Spinal cord (tissue), 9 donors: ENCODE measurements at regions not wholly inside any gene's neighbourhood (a gene's known extent, or its start where the extent isn't known, plus 50 kb on each side); places are given as distances from the start of the nearest gene placed in this dataset.
"Not testable (repeated sequence)": the region's sequence is repeated elsewhere in the genome, so short reads cannot be mapped to it uniquely, and the experiment has no call there.

Experiments
- DNase-seq, 6 donors: peaks; one replicate each; pipeline versions ENCODE4 v3.0.0 to v3.0.0-alpha.2; 2013 to 2015; ENCODE audit warnings: low spot score in 6 of 6, low read depth in 4 of 6
- H3K27ac ChIP-seq: one replicate; pipeline ENCODE4 v1.5.1; 2013; ENCODE audit warnings: low read depth, low read length, control low read depth
- H3K27me3 ChIP-seq: one replicate; pipeline ENCODE4 v1.6.1; 2013; ENCODE audit warnings: low read length; ENCODE audit not compliant: control insufficient read depth, insufficient read depth
- H3K36me3 ChIP-seq: one replicate; pipeline ENCODE4 v1.6.1; 2013; ENCODE audit warnings: low read length; ENCODE audit not compliant: control insufficient read depth, insufficient read depth
- H3K4me1 ChIP-seq: one replicate; pipeline ENCODE4 v1.6.1; 2013; ENCODE audit warnings: low read length; ENCODE audit not compliant: control insufficient read depth, insufficient read depth
- H3K4me3 ChIP-seq: one replicate; pipeline ENCODE4 v1.5.1; 2013; ENCODE audit warnings: low read depth, low read length, control low read depth
- H3K9me3 ChIP-seq: one replicate; pipeline ENCODE4 v1.6.1; 2013; ENCODE audit warnings: low read length; ENCODE audit not compliant: control insufficient read depth, insufficient read depth
- WGBS: methylation state at CpG from one replicate; pipeline ENCODE4 v1.1.5; 2013; ENCODE audit warnings: missing lambda C conversion rate; ENCODE audit not compliant: insufficient coverage; 5-methylcytosine and 5-hydroxymethylcytosine counted together
- donor health status: healthy.

- Histone ChIP-seq H3K4me1 (no peaks in the 10 kb centered on the region), H3K27me3 (no peaks in the 10 kb centered on the region), H3K4me3 (no peak overlapping the region), H3K36me3 (no peaks in the 10 kb centered on the region), H3K9me3 (no peaks in the 10 kb centered on the region), H3K27ac (no peak overlapping the region)
- DNase-seq, result no peak
- no CpG with 5 or more reads among the region's 1 CpG for WGBS
These were observed 791.4 kb upstream of the CTNND2 start for GRCh38 chr5:12695651-12696050.

- H3K9me3 ChIP-seq, result no peaks in the 10 kb centered on the region
- WGBS, result 62% methylated on average over 4 of the region's 9 CpGs
- DNase-seq, result peak in 1 of 6 donors; percentile 5
These were observed 787.1 kb upstream of the CTNND2 start for GRCh38 chr5:12691330-12691729.

DNA sequence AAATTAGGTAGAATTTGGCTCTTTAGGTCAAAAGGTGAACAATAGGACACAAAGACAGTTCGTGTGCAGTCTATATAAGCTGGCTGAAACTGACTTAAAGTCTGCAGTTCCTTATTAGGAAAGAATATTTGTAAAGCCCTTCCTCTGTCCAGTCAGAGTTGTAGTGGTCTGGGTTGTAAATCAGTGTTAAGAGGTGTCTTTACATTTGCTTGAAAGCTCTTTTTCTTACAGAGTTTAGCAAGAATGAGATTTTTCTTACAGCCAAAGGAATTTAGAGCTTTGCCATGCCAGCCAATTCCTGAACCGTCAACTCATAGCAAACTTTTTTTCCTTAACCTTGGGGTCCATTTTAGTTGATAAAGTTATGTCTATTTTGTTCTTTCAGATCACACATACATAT, 786.1 kb upstream of the CTNND2 start:
- Histone ChIP-seq H3K4me3 (no peak overlapping the region), H3K27me3 (no peaks in the 10 kb centered on the region), H3K4me1 (no peaks in the 10 kb centered on the region), H3K9me3 (no peaks in the 10 kb centered on the region), H3K36me3 (no peaks in the 10 kb centered on the region), H3K27ac (no peak overlapping the region)
- 33% methylated on average over 1 of the region's 2 CpGs for WGBS
- DNase-seq, result no peak

More at GRCh38 chr5:12691330-12691729, 787.1 kb upstream of the CTNND2 start:
- Histone ChIP-seq H3K4me3 (no peak overlapping the region), H3K27ac (no peak overlapping the region), H3K4me1 (no peaks in the 10 kb centered on the region), H3K27me3 (no peaks in the 10 kb centered on the region), H3K36me3 (no peaks in the 10 kb centered on the region)

DNA sequence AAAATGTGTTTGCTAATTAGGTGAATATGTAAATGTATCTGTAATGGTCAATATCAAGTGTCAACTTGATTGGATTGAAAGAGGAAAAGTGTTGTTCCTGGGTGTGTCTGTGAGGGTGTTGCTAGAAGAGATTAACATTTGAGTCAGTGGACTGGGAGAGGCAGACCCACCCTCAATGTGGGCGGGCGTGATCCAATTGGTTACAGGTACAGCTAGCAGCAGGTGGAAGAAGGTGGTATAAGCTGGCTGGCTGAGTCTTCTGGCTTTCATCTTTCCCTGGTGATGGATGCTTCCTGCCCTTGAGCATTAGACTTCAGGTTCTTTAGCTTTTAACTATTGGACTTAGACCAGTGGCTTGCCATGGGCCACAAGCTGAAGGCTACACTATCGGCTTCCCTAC, 779.0 kb upstream of the CTNND2 start:
- no peaks in the 10 kb centered on the region for H3K4me1 ChIP-seq

GRCh38 chr5:12679731-12680130, 775.5 kb upstream of the CTNND2 start:
- Histone ChIP-seq H3K4me1 (no peaks in the 10 kb centered on the region), H3K4me3 (no peak overlapping the region), H3K36me3 (no peaks in the 10 kb centered on the region), H3K27ac (no peak overlapping the region), H3K27me3 (no peaks in the 10 kb centered on the region), H3K9me3 (no peaks in the 10 kb centered on the region)
- no peak for DNase-seq

More for the DNA sequence above, 779.0 kb upstream of the CTNND2 start:
- Histone ChIP-seq H3K9me3 (no peaks in the 10 kb centered on the region), H3K27me3 (no peaks in the 10 kb centered on the region), H3K36me3 (no peaks in the 10 kb centered on the region), H3K4me3 (no peak overlapping the region), H3K27ac (no peak overlapping the region)
- 96% methylated on average over 3 of the region's 3 CpGs for WGBS
- no peak for DNase-seq

DNA sequence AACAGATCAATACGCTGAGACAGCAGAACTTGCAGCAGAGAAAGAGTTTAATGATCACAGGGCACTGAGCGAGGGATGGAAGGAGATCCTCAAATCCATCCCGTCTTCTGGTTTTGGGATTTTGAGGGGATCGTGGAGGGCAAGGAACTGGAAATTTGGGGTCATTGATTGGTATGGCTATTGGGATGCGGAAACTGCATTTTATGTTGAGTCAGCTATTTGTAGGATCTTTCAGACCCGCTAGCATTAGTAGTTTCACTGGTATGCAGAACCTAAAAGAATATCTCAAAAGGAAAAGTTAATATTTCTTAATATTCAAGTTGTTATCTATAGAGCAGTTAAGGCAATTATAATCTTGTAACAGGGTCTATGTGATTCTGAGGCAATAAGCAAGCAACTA, 771.7 kb upstream of the CTNND2 start:
- H3K9me3 ChIP-seq, result no peaks in the 10 kb centered on the region
- no peaks in the 10 kb centered on the region for H3K4me1 ChIP-seq
- WGBS, result 97% methylated on average over 4 of the region's 6 CpGs
- H3K4me3 ChIP-seq, result no peak overlapping the region
- H3K27ac ChIP-seq, result no peak overlapping the region
- DNase-seq, result no peak
- H3K27me3 ChIP-seq, result no peaks in the 10 kb centered on the region
- no peaks in the 10 kb centered on the region for H3K36me3 ChIP-seq

GRCh38 chr5:12672141-12672540, 767.9 kb upstream of the CTNND2 start:
- no peaks in the 10 kb centered on the region for H3K9me3 ChIP-seq
- 94% methylated on average over 3 of the region's 3 CpGs for WGBS
- no peaks in the 10 kb centered on the region for H3K4me1 ChIP-seq
- no peak for DNase-seq
- no peaks in the 10 kb centered on the region for H3K36me3 ChIP-seq
- no peaks in the 10 kb centered on the region for H3K27me3 ChIP-seq
- H3K27ac ChIP-seq, result no peak overlapping the region
- H3K4me3 ChIP-seq, result no peak overlapping the region

DNA sequence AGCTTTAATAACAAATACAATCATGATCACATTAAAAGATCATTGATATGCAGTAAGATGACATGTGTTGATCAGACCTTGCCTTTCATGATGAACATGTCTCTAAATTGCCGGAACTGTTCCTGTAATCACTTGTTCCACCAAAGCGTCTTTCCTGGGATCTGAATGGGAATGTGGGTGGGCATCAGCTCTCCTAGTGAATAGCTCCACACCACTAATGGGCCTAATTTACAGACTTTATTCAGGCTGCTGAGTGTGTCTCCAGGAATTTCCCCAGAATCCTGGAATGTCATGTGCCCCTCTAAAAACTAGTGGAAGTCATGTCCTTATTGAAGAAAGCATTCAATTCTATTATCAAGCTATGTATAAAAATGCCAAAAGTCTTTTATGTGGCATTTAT, 765.1 kb upstream of the CTNND2 start:
- Histone ChIP-seq H3K4me3 (no peak overlapping the region), H3K27ac (no peak overlapping the region), H3K4me1 (no peaks in the 10 kb centered on the region), H3K9me3 (no peaks in the 10 kb centered on the region), H3K36me3 (no peaks in the 10 kb centered on the region), H3K27me3 (no peaks in the 10 kb centered on the region)
- no peak for DNase-seq
- no CpG with 5 or more reads among the region's 2 CpGs for WGBS

DNA sequence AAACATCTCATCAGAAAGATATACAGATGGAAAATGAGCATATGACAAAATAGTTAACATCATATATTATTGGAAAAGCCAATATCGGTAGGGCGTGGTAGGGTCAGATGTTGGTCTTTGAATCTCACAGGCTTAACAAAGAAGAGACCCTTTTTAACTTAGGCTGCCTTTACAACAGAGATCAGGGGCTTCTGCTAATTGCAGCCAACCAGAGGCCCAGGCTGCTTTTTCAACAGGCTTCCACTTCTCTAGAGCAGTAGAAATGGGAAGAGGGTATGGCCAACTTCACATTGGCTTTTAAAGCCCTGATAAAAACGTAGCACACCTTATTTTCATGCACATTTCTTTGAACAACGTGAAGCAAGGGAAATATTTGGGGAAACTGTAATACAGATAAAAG, 764.3 kb upstream of the CTNND2 start:
- Histone ChIP-seq H3K4me3 (no peak overlapping the region), H3K27me3 (no peaks in the 10 kb centered on the region), H3K9me3 (no peaks in the 10 kb centered on the region), H3K36me3 (no peaks in the 10 kb centered on the region), H3K4me1 (no peaks in the 10 kb centered on the region), H3K27ac (no peak overlapping the region)
- no peak for DNase-seq
- WGBS, result no CpG with 5 or more reads among the region's 4 CpGs

GRCh38 chr5:12667818-12668217, 763.6 kb upstream of the CTNND2 start:
- DNase-seq, H3K27me3 ChIP-seq: not testable (repeated sequence)
- WGBS, result 90% methylated on average over 10 of the region's 12 CpGs

More at GRCh38 chr5:12667818-12668217, 763.6 kb upstream of the CTNND2 start:
- H3K4me1 ChIP-seq, H3K4me3 ChIP-seq, H3K9me3 ChIP-seq, H3K27ac ChIP-seq, H3K36me3 ChIP-seq: not testable (repeated sequence)
